ENCODE measurements at regions not wholly inside any gene's neighbourhood (a gene's known extent, or its start where the extent isn't known, plus 50 kb on each side); places are given as distances from the start of the nearest gene placed in this dataset.

DNA sequence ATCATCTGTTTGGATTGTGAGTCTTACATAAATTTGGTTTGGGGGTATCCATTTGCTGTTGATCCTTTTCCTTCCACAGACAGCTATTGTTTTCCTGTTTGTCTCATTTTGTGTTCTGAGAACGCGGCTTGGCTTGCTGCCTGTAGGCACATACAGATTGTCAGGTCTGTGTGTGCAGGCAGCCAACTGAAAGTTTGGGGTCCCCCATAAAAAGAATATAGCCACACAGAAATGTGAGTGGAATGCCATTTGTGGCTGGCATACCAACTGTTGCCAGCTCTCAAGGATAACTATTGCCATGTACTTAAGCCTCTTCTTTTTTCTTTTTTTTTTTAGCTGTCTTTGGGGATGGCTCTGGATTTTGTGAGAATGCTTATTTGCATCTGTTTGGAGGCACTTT is 1308.0 kb downstream of the ROBO1 start:
- H3K9me3 Mint-ChIP-seq: peaks cover 4 to 16% (median 13%) of the 10 kb centered on the region in 7 donors

DNA sequence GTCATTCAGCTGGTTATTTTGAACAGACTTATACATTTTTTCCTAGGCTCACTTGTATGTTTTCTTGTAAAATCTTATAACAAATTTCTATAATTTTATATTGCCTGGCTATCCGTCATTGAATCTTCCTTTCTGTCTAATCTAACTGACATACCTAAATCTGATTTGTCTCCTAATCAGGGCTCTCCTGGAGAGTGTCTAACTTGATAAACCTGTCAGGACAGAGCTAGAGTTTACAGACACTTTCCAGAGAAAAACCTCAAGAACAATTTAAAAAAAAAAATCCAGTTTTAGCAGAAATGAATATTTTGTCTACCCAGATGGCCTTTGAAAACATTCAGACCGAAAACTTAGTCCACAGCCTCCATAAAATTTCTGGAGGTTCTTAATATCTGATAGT is 1305.8 kb downstream of the ROBO1 start:
- no peak for DNase-seq
- Mint-ChIP-seq H3K27ac (no peak overlapping the region), H3K4me3 (no peak overlapping the region), H3K36me3 (no peaks in the 10 kb centered on the region), H3K9me3 (peaks cover 4 to 18% (median 16%) of the 10 kb centered on the region in 7 donors), H3K4me1 (no peaks in the 10 kb centered on the region), H3K27me3 (no peaks in the 10 kb centered on the region)
- no peak for ATAC-seq (ENCODE audit: low read depth in 2 of 2)

More for the DNA sequence above, 1308.0 kb downstream of the ROBO1 start:
- no peak overlapping the region for H3K27ac Mint-ChIP-seq
- H3K27me3 Mint-ChIP-seq: no peaks in the 10 kb centered on the region
- no peak overlapping the region for H3K4me3 Mint-ChIP-seq
- ATAC-seq (ENCODE audit: low read depth in 2 of 2) (no peak), DNase-seq (no peak)
- H3K4me1 Mint-ChIP-seq: no peaks in the 10 kb centered on the region
- no peaks in the 10 kb centered on the region for H3K36me3 Mint-ChIP-seq

DNA sequence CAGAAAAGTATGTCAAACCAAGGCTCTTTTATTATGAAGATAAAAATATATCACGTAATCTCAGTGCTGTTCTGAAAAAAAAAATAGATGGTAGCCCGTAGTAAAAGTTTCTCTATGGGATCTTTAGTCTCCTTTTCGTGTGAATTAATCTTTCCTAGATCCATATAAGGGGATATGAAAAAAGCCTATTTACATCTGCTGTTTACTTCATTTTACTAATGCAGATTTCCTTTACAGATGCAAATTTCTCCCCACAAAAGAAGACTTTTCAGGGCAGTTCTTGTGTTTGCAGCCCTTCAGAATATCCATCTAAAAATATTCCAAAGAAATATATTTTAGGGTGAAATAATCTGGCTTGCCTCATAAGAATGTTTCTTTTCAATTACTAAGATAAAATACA is 1291.7 kb downstream of the ROBO1 start:
- DNase-seq (no peak), ATAC-seq (ENCODE audit: low read depth in 2 of 2) (no peak)
- peaks cover 3 to 20% (median 10%) of the 10 kb centered on the region in 7 donors for H3K9me3 Mint-ChIP-seq
- no peak overlapping the region for H3K27ac Mint-ChIP-seq
- H3K4me1 Mint-ChIP-seq: no peaks in the 10 kb centered on the region
- H3K36me3 Mint-ChIP-seq: no peaks in the 10 kb centered on the region
- H3K4me3 Mint-ChIP-seq: no peak overlapping the region
- no peaks in the 10 kb centered on the region for H3K27me3 Mint-ChIP-seq

DNA sequence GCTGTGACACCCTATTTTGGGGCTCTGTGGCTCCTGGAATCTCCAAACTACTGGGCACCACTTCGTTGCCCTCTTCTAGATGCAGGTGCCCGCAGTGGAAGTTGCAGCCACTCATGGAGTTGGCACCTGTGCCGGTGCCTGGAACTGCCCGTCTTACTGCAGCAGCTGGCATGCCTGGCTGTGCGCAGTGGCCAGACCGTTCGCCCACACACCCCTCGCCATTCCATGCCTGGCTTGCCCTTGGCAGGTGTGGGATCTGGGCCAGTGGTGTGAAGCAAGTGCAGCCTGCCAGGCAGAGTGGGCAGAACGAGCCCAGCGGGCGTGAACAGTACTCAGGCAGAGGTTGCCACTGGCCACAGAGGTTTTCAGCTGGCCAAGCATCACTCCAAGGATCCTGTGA is 1286.7 kb downstream of the ROBO1 start:
- H3K36me3 Mint-ChIP-seq: no peaks in the 10 kb centered on the region
- DNase-seq (no peak), ATAC-seq (ENCODE audit: low read depth in 2 of 2) (no peak)
- no peaks in the 10 kb centered on the region for H3K4me1 Mint-ChIP-seq
- peaks cover under 1 to 10% (median 2%) of the 10 kb centered on the region in 7 donors for H3K9me3 Mint-ChIP-seq
- no peak overlapping the region for H3K4me3 Mint-ChIP-seq
- no peaks in the 10 kb centered on the region for H3K27me3 Mint-ChIP-seq
- H3K27ac Mint-ChIP-seq: no peak overlapping the region

DNA sequence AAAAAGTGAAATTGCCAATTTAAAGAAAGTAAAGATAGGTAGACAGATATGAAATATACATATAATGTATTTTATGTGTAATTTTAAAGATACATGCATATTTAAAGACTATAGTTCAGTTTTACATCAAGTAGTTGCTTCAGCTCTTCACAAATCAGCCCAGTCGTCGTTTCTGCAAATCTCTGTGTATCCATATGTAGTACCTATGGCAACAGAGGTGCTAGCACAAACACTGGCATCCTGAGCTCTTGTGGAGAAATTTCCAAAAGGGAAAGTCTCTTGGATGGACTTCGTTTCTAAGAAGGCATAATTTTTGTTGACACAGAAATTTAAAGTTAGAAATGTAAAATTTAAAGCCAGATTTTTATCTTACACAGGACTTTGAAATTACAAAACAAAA is 1284.7 kb downstream of the ROBO1 start:
- DNase-seq: no peak
- no peaks in the 10 kb centered on the region for H3K4me1 Mint-ChIP-seq
- no peak overlapping the region for H3K27ac Mint-ChIP-seq
- no peak overlapping the region for H3K4me3 Mint-ChIP-seq
- no peak for ATAC-seq (ENCODE audit: low read depth in 2 of 2)
- H3K27me3 Mint-ChIP-seq: no peaks in the 10 kb centered on the region
- H3K36me3 Mint-ChIP-seq: no peaks in the 10 kb centered on the region
- H3K9me3 Mint-ChIP-seq: peaks cover 2 to 13% (median 5%) of the 10 kb centered on the region in 7 donors

DNA sequence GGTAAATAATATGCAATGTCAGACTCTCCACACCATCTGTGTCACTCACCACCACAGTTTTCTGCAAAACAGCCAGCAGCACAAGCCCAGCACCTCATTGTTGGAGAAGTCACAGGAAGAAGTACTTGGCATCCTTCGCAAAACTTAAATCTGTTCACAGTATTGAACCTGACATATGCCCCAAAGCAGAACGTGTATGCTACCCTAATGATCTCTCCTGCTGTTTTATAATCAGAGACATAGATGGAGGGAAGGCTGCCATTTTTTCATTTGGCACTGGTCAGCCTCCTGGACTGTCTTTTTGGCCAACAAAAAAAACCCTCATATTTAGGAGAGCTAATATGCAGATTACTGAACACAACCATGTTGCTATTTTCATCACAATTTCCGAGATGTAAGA is 1272.9 kb downstream of the ROBO1 start:
- Mint-ChIP-seq H3K4me3 (no peak overlapping the region), H3K27ac (no peak overlapping the region), H3K4me1 (no peaks in the 10 kb centered on the region), H3K9me3 (peaks cover 0 to 4% (median 4%) of the 10 kb centered on the region in 7 donors), H3K27me3 (no peaks in the 10 kb centered on the region), H3K36me3 (no peaks in the 10 kb centered on the region)
- ATAC-seq (ENCODE audit: low read depth in 2 of 2) (no peak), DNase-seq (no peak)

DNA sequence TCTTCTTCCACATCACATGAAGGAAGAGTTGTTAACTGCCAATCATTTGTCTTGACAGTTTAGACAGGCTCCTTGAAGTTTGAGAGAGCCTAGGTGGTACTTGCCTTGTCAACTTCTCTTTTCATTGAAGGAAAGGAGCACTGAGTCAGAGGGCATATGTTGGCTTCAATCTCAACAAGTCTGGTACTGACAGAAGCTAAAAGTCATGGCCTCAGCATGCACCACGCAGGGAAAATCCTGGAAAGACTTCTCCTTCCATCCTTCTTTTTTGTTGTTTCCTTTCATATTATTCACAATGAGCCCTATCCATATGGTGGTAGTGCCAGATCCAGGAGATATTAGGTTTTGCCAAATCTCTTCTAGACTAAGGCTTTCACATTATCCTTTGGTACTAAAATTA is 1272.5 kb downstream of the ROBO1 start:
- Mint-ChIP-seq H3K4me3 (no peak overlapping the region), H3K4me1 (no peaks in the 10 kb centered on the region), H3K9me3 (peaks cover 0 to 4% (median 3%) of the 10 kb centered on the region in 7 donors), H3K27me3 (no peaks in the 10 kb centered on the region), H3K27ac (no peak overlapping the region), H3K36me3 (no peaks in the 10 kb centered on the region)
- ATAC-seq (ENCODE audit: low read depth in 2 of 2) (no peak), DNase-seq (no peak)

DNA sequence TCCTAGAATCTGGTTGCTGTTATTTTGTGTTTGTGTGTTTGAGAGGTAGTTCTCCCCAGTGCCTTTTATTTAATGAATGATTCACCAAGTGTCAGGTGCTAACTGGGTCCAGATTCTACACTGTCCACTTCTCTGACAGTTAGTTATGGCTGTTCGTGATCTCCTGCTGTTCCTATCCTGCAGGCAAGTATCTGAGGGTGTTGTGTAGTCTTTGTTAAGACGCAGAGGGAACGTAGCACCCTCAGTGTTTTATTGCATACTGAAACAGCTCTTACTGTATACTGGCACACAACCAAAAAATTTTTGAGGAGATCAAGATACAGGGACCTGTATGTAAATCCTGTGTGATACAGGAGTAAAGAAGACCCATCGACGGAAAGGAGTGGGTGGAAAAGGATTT is 1271.3 kb downstream of the ROBO1 start:
- Mint-ChIP-seq H3K36me3 (no peaks in the 10 kb centered on the region), H3K4me3 (no peak overlapping the region), H3K27ac (no peak overlapping the region), H3K27me3 (no peaks in the 10 kb centered on the region), H3K4me1 (no peaks in the 10 kb centered on the region), H3K9me3 (peaks cover 0 to 9% (median 5%) of the 10 kb centered on the region in 7 donors)
- ATAC-seq (ENCODE audit: low read depth in 2 of 2) (no peak), DNase-seq (no peak)

DNA sequence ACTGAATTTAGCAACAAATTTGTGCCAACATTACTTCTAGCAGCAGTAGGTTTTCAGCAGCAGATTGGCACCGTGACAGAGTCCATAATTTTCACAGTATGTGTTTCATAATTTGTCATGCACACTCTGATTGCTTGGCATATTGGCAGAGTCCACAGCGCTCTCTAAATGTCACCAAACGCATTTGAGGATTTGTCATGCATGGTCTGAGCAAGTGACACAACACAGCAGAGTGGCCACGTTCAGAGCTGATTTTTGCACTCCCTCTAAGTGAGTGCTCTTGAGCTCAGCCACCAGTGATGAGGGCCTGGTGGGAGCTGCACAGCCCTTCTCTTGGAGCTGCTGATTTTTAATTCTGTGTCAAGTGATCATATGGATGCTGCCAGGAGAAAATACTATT is 1270.8 kb downstream of the ROBO1 start:
- Mint-ChIP-seq H3K4me1 (no peaks in the 10 kb centered on the region), H3K4me3 (no peak overlapping the region), H3K36me3 (no peaks in the 10 kb centered on the region), H3K27ac (no peak overlapping the region), H3K27me3 (no peaks in the 10 kb centered on the region), H3K9me3 (peaks cover 0 to 9% (median 5%) of the 10 kb centered on the region in 7 donors)
- DNase-seq (no peak), ATAC-seq (ENCODE audit: low read depth in 2 of 2) (no peak)

DNA sequence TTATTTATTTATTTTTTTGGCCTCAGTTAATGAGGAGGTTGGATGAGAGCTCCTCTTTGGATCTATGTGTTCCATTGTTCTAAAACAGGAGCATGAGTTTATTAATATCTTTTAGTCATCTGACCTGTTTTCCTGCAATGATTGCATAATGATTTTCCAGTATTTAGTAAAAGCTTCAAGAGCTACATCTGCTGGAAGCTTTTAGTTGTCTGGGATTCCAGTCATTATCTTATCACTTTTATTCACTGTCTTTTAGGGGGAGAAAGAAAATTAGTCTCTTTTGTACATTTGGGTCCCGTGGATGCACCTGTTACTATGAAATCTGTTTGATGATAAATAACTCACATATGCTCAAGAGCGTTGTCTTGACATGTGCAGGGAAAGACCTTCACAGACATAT is 1270.0 kb downstream of the ROBO1 start:
- no peaks in the 10 kb centered on the region for H3K27me3 Mint-ChIP-seq
- ATAC-seq (ENCODE audit: low read depth in 2 of 2) (no peak), DNase-seq (no peak)
- H3K9me3 Mint-ChIP-seq: peaks cover 0 to 11% (median 5%) of the 10 kb centered on the region in 7 donors
- H3K27ac Mint-ChIP-seq: no peak overlapping the region
- H3K36me3 Mint-ChIP-seq: no peaks in the 10 kb centered on the region
- no peaks in the 10 kb centered on the region for H3K4me1 Mint-ChIP-seq
- no peak overlapping the region for H3K4me3 Mint-ChIP-seq

DNA sequence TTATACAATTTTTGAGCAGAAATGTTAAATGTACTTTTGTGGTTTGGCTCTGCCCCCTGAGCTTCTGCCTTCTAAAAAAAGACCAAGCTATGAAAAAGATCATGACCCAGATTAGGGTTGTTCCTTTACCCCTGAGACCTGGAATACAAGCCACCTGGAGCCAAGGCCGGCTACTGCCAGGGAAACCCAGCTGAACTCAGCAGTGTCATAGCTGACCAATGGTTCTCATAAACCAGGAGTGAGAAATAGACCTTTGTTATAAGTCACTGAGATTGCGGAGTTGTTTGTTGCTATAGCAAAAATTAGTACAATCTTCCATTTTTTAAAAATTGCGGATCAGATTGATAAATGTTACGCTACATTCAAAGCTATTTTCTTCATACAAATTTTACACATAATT is 1261.7 kb downstream of the ROBO1 start:
- no peak for DNase-seq
- H3K27ac Mint-ChIP-seq: no peak overlapping the region
- no peaks in the 10 kb centered on the region for H3K27me3 Mint-ChIP-seq
- no peaks in the 10 kb centered on the region for H3K4me1 Mint-ChIP-seq
- no peaks in the 10 kb centered on the region for H3K36me3 Mint-ChIP-seq
- peaks cover 2 to 12% (median 8%) of the 10 kb centered on the region in 7 donors for H3K9me3 Mint-ChIP-seq
- no peak for ATAC-seq (ENCODE audit: low read depth in 2 of 2)
- no peak overlapping the region for H3K4me3 Mint-ChIP-seq

DNA sequence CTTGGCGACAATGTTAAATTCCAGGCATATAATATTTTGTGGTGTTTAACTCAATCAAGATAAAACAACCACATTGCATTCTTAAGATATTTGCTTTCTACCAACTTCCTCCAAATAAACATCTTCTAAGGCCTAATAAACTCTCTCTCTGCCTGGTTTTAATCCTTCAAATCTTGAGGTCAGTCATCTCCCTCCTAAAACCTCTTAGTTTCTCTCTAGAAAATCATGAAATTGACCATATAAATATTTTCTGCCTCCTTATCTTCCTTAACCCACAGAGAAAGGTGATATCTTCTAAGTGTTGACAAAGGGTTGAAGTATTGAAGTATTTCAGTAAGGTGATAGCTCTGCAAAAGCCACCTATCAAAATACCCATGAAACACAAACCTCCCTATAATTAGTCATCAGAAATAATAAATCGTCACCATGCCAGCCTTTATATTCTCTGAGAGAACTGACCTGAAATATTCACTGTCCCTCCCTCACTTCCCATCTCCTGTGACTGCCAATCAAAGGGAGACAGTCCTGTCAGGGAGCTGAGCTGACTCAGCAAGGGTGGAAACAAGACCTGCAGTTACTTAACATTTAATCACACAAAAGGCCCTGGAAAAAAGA is 1261.1 kb downstream of the ROBO1 start:
- Mint-ChIP-seq H3K9me3 (peaks cover 0 to 9% (median 5%) of the 10 kb centered on the region in 7 donors), H3K4me1 (no peaks in the 10 kb centered on the region), H3K27me3 (no peaks in the 10 kb centered on the region), H3K36me3 (no peaks in the 10 kb centered on the region), H3K27ac (no peak overlapping the region), H3K4me3 (no peak overlapping the region)
- DNase-seq: no peak
- no peak for ATAC-seq (ENCODE audit: low read depth in 2 of 2)

DNA sequence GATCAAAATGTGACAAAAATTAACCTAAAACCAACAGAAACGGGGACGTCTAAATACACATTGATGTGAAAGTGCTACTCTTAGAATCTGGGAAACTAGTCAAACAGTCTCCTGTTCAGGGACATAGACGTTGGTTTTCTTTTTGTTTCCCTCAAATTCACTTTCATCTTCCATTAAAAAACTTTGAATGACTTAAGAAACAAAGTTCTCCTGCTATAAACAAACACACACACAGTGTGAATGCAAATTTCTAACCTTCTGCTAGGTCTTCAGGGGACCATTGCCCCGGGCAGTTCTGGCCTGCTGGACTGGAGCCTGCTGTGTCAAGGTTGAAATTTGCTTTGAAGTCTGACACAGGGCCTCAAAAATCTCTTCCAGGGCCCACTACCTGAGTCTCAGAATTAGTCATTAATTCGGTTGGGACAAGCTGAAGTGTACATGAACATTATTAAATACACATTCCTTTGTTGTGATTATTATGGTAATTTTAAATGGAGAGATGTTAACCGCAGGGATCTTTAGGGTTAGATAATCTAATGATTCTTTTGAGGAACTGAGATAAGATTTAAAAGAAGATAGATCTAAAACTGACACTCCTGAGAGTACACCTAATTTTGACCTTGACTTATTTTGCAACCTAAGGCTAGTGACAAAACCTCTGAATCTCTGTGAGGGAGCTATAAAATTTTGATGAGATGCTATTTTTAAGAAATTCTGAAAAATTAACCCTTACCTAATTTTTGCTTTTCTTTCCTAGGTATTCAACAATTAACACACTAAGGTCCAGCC is 1260.4 kb downstream of the ROBO1 start:
- peaks cover 0 to 12% (median 5%) of the 10 kb centered on the region in 7 donors for H3K9me3 Mint-ChIP-seq
- no peaks in the 10 kb centered on the region for H3K27me3 Mint-ChIP-seq
- no peak for ATAC-seq (ENCODE audit: low read depth in 2 of 2)
- H3K36me3 Mint-ChIP-seq: no peaks in the 10 kb centered on the region
- no peak for DNase-seq
- no peaks in the 10 kb centered on the region for H3K4me1 Mint-ChIP-seq
- H3K27ac Mint-ChIP-seq: no peak overlapping the region
- H3K4me3 Mint-ChIP-seq: no peak overlapping the region

DNA sequence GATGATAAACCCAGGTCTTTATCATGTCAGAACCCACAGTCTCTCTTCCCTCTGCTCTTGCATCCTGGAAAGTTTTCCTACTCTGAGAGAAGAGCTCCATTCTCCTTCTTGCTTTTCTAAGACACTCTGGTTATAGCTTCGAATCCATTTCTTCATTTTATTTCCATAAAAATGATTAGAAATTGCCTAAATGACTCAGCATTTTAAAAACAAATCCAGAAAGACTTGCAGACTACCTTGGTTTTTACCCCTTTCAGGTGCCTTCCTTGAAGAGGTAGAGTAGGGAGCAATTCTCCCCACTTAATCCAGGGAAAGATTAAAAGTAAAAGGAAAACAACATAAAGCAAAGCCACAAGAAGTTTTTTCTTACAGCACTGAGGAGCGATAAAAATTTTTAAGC is 1256.0 kb downstream of the ROBO1 start:
- peaks cover 0 to 15% (median 3%) of the 10 kb centered on the region in 7 donors for H3K9me3 Mint-ChIP-seq
- ATAC-seq (ENCODE audit: low read depth in 2 of 2) (no peak), DNase-seq (no peak)
- H3K36me3 Mint-ChIP-seq: no peaks in the 10 kb centered on the region
- H3K27ac Mint-ChIP-seq: no peak overlapping the region
- H3K27me3 Mint-ChIP-seq: no peaks in the 10 kb centered on the region
- no peaks in the 10 kb centered on the region for H3K4me1 Mint-ChIP-seq
- H3K4me3 Mint-ChIP-seq: no peak overlapping the region

Measured in naive B cell (primary cell).